Muscle layer of colon (tissue), 2 donors: ENCODE measurements at regions not wholly inside any gene's neighbourhood (a gene's known extent, or its start where the extent isn't known, plus 50 kb on each side); places are given as distances from the start of the nearest gene placed in this dataset.

Source experiments
- H3K27ac ChIP-seq: one replicate; pipeline ENCODE4 v1.7.0; 2013; ENCODE audit warnings: low read depth, mild to moderate bottlenecking, low read length, moderate library complexity
- H3K27me3 ChIP-seq, 2 donors: one replicate each; pipeline ENCODE4 v1.7.0; 2013; ENCODE audit warnings: low read length in 2 of 2, mild to moderate bottlenecking in 2 of 2; ENCODE audit not compliant: insufficient read depth in 2 of 2, control insufficient read depth in 1 of 2
- H3K36me3 ChIP-seq: one replicate; pipeline ENCODE4 v1.7.0; 2013; ENCODE audit warnings: mild to moderate bottlenecking, low read length; ENCODE audit not compliant: insufficient read depth
- H3K4me1 ChIP-seq: one replicate; pipeline ENCODE4 v1.7.0; 2013; ENCODE audit warnings: mild to moderate bottlenecking, low read length; ENCODE audit not compliant: insufficient read depth
- H3K4me3 ChIP-seq, 2 donors: one replicate each; pipeline ENCODE4 v1.7.0; 2013; ENCODE audit warnings: low read length in 2 of 2, low read depth in 1 of 2, mild to moderate bottlenecking in 1 of 2, moderate library complexity in 1 of 2
- H3K9ac ChIP-seq: one replicate; pipeline ENCODE4 v1.7.0; 2013; ENCODE audit warnings: low read length
- H3K9me3 ChIP-seq: one replicate; pipeline ENCODE4 v1.7.0; 2013; ENCODE audit warnings: mild to moderate bottlenecking, low read length
- donor health status: abdominal sarcoma.
- donor health status: Adenocarcinoma of cecum.

- H3K27me3 ChIP-seq, result no peaks in the 10 kb centered on the region
- H3K4me1 ChIP-seq, result peaks cover 17% of the 10 kb centered on the region
- no peaks in the 10 kb centered on the region for H3K9me3 ChIP-seq
- no peaks in the 10 kb centered on the region for H3K36me3 ChIP-seq
- H3K27ac ChIP-seq, result no peak overlapping the region
- no peak overlapping the region for H3K9ac ChIP-seq
- H3K4me3 ChIP-seq, result no peak overlapping the region
Observed at GRCh38 chr7:132029369-132030085, 473.1 kb upstream of the PODXL start.

- Histone ChIP-seq H3K9ac (no peak overlapping the region), H3K36me3 (no peaks in the 10 kb centered on the region), H3K9me3 (no peaks in the 10 kb centered on the region), H3K4me3 (no peak overlapping the region), H3K27me3 (no peaks in the 10 kb centered on the region), H3K27ac (no peak overlapping the region), H3K4me1 (peaks cover 17% of the 10 kb centered on the region)
Observed at GRCh38 chr7:132028144-132028920, 471.9 kb upstream of the PODXL start.

- H3K27me3 ChIP-seq, result no peaks in the 10 kb centered on the region
- no peaks in the 10 kb centered on the region for H3K9me3 ChIP-seq
- no peak overlapping the region for H3K27ac ChIP-seq
- H3K36me3 ChIP-seq, result no peaks in the 10 kb centered on the region
- H3K4me1 ChIP-seq, result no peaks in the 10 kb centered on the region
- no peak overlapping the region for H3K4me3 ChIP-seq
- no peak overlapping the region for H3K9ac ChIP-seq
Observed at GRCh38 chr7:132024290-132024689, 467.9 kb upstream of the PODXL start.

GRCh38 chr7:132023466-132023865 lies 467.0 kb upstream of the PODXL start:
- no peak overlapping the region for H3K27ac ChIP-seq
- H3K4me3 ChIP-seq, result no peak overlapping the region
- H3K9me3 ChIP-seq, result no peaks in the 10 kb centered on the region
- no peaks in the 10 kb centered on the region for H3K36me3 ChIP-seq
- no peaks in the 10 kb centered on the region for H3K27me3 ChIP-seq
- H3K4me1 ChIP-seq, result no peaks in the 10 kb centered on the region
- no peak overlapping the region for H3K9ac ChIP-seq

GRCh38 chr7:132022188-132022587 lies 465.8 kb upstream of the PODXL start:
- Histone ChIP-seq H3K27ac (no peak overlapping the region), H3K36me3 (no peaks in the 10 kb centered on the region), H3K9ac (no peak overlapping the region), H3K4me3 (no peak overlapping the region), H3K9me3 (no peaks in the 10 kb centered on the region), H3K27me3 (no peaks in the 10 kb centered on the region), H3K4me1 (no peaks in the 10 kb centered on the region)

GRCh38 chr7:132019703-132020102 lies 463.3 kb upstream of the PODXL start:
- Histone ChIP-seq H3K4me3 (no peak overlapping the region), H3K36me3 (no peaks in the 10 kb centered on the region), H3K27ac (no peak overlapping the region)

GRCh38 chr7:132009778-132010177 lies 453.4 kb upstream of the PODXL start:
- H3K4me1 ChIP-seq, result peaks cover 2% of the 10 kb centered on the region
- H3K36me3 ChIP-seq, result no peaks in the 10 kb centered on the region
- no peaks in the 10 kb centered on the region for H3K27me3 ChIP-seq
- H3K9ac ChIP-seq, result no peak overlapping the region
- H3K27ac ChIP-seq, result no peak overlapping the region
- peaks cover 3% of the 10 kb centered on the region for H3K9me3 ChIP-seq
- no peak overlapping the region for H3K4me3 ChIP-seq

More at GRCh38 chr7:132019703-132020102, 463.3 kb upstream of the PODXL start:
- Histone ChIP-seq H3K4me1 (no peaks in the 10 kb centered on the region), H3K9me3 (no peaks in the 10 kb centered on the region), H3K27me3 (no peaks in the 10 kb centered on the region), H3K9ac (no peak overlapping the region)

- H3K4me1 ChIP-seq, result peaks cover 9% of the 10 kb centered on the region
- peaks cover under 1% of the 10 kb centered on the region for H3K9me3 ChIP-seq
- no peak overlapping the region for H3K9ac ChIP-seq
- H3K36me3 ChIP-seq, result no peaks in the 10 kb centered on the region
- no peak overlapping the region for H3K4me3 ChIP-seq
- H3K27me3 ChIP-seq, result no peaks in the 10 kb centered on the region
- no peak overlapping the region for H3K27ac ChIP-seq
Observed at GRCh38 chr7:132004529-132004928, 448.1 kb upstream of the PODXL start.

GRCh38 chr7:132002343-132002968 lies 446.0 kb upstream of the PODXL start:
- H3K4me3 ChIP-seq, result no peak overlapping the region
- H3K9me3 ChIP-seq, result no peaks in the 10 kb centered on the region
- H3K27ac ChIP-seq, result no peak overlapping the region
- no peaks in the 10 kb centered on the region for H3K27me3 ChIP-seq
- peaks cover 9% of the 10 kb centered on the region for H3K4me1 ChIP-seq
- H3K9ac ChIP-seq, result no peak overlapping the region
- no peaks in the 10 kb centered on the region for H3K36me3 ChIP-seq

GRCh38 chr7:132001146-132001545 lies 444.7 kb upstream of the PODXL start:
- Histone ChIP-seq H3K4me1 (peaks cover 9% of the 10 kb centered on the region), H3K4me3 (no peak overlapping the region), H3K27me3 (no peaks in the 10 kb centered on the region), H3K9me3 (no peaks in the 10 kb centered on the region), H3K36me3 (no peaks in the 10 kb centered on the region), H3K9ac (no peak overlapping the region), H3K27ac (no peak overlapping the region)

- peaks cover 1% of the 10 kb centered on the region for H3K4me1 ChIP-seq
- no peaks in the 10 kb centered on the region for H3K27me3 ChIP-seq
- no peak overlapping the region for H3K27ac ChIP-seq
- H3K4me3 ChIP-seq, result no peak overlapping the region
- H3K9me3 ChIP-seq, result no peaks in the 10 kb centered on the region
- H3K36me3 ChIP-seq, result no peaks in the 10 kb centered on the region
- no peak overlapping the region for H3K9ac ChIP-seq
Observed at GRCh38 chr7:131999193-131999592, 442.8 kb upstream of the PODXL start.
